GM12878 (cell line): ENCODE measurements at regions not wholly inside any gene's neighbourhood (a gene's known extent, or its start where the extent isn't known, plus 50 kb on each side); places are given as distances from the start of the nearest gene placed in this dataset.

ENCODE experiments used
- ATAC-seq: fragments of 200-7000 bp; cut with Tn5 transposase; 3 replicates; pipeline ENCODE4 v1.9.1; 2020; ENCODE audit warnings: mild to moderate bottlenecking, moderate library complexity
- BruUV-seq: library from RNA; stranded (reverse); fragments of 400-500 nt; replicated peaks from 2 replicates; lab custom pipeline; 2021; lab: Mats Ljungman, UMichigan
- CTCF ChIA-PET: fragments of 300-600 bp; sonication (Branson Sonifier 250); formaldehyde crosslinking; extraction: SDS; loops from one replicate; lab custom pipeline; 2021; ENCODE audit warnings: inconsistent platforms; lab: Yijun Ruan, JAX
- POLR2A ChIA-PET: fragments of 350-600 bp; formaldehyde crosslinking; extraction: SDS; loops from one replicate; lab custom pipeline; 2021; ENCODE audit warnings: inconsistent platforms; lab: Charles Lee
- RAD21 ChIA-PET: fragments of 300-600 bp; sonication (Branson Sonifier 250); formaldehyde crosslinking; loops from one replicate; lab custom pipeline; 2023; ENCODE audit warnings: antibody characterized with exemption; ENCODE audit not compliant: unreplicated experiment; lab: Charles Lee
- SMC1A ChIA-PET: fragments of 300-600 bp; sonication (Branson Sonifier 250); formaldehyde crosslinking; loops from one replicate; lab custom pipeline; 2023; ENCODE audit not compliant: unreplicated experiment, uncharacterized antibody; lab: Charles Lee
- DNase-seq: peaks from one replicate; pipeline ENCODE4 v3.0.0-alpha.2; 2011; ENCODE audit warnings: low read depth, low spot score
- FAIRE-seq: peaks from 3 replicates; lab custom pipeline; 2011; peaks lifted over from hg19 to GRCh38; lab: Jason Lieb, UNC
- H2AFZ ChIP-seq: 2 replicates; pipeline ENCODE4 v1.6.0; 2011; ENCODE audit warnings: low read depth, low read length, control low read depth; ENCODE audit not compliant: control insufficient read depth
- H3K27ac ChIP-seq: 2 replicates; pipeline ENCODE4 v1.5.1; 2011; ENCODE audit warnings: control low read depth; ENCODE audit not compliant: control insufficient read depth, insufficient read depth
- H3K27me3 ChIP-seq, 2 experiments: replicated peaks in 1 of 2; 2 replicates each; pipeline versions ENCODE4 v1.6.0 to v1.6.1; 2011; ENCODE audit warnings: low read length in 1 of 2; ENCODE audit not compliant: control insufficient read depth in 2 of 2, insufficient read depth in 2 of 2
- H3K36me3 ChIP-seq, 2 experiments: 2 replicates each; pipeline ENCODE4 v1.5.1; 2011; ENCODE audit warnings: low read length in 1 of 2; ENCODE audit not compliant: control insufficient read depth in 2 of 2, insufficient read depth in 2 of 2
- H3K4me1 ChIP-seq: 2 replicates; pipeline ENCODE4 v1.6.1; 2011; ENCODE audit warnings: mild to moderate bottlenecking, low read length, moderate library complexity, mixed read lengths; ENCODE audit not compliant: control insufficient read depth, insufficient read depth
- H3K4me2 ChIP-seq: 2 replicates; pipeline ENCODE4 v1.6.0; 2011; ENCODE audit warnings: control low read depth; ENCODE audit not compliant: control insufficient read depth, insufficient read depth
- H3K4me3 ChIP-seq: fragments of 200-600 bp; sonication (generic); 2 replicates; pipeline ENCODE4 v1.5.1; 2016
- H3K79me2 ChIP-seq: 2 replicates; pipeline ENCODE4 v1.6.0; 2011; ENCODE audit warnings: low read length; ENCODE audit not compliant: control insufficient read depth, insufficient read depth
- H3K9ac ChIP-seq: 2 replicates; pipeline ENCODE4 v1.8.0; 2011; ENCODE audit warnings: low read length, control low read depth, mixed read lengths; ENCODE audit not compliant: control insufficient read depth, insufficient read depth
- H3K9me3 ChIP-seq: replicated peaks from 3 replicates; pipeline ENCODE4 v1.5.1; 2011; ENCODE audit warnings: mild to moderate bottlenecking, low read length; ENCODE audit not compliant: control insufficient read depth, insufficient read depth
- H4K20me1 ChIP-seq: 2 replicates; pipeline ENCODE4 v1.6.0; 2011; ENCODE audit not compliant: control insufficient read depth, insufficient read depth
- HSF1 ChIP-seq: fragments of 150-350 bp; IDR thresholded peaks from 2 replicates; pipeline ENCODE4 v1.6.1; 2014; ENCODE audit warnings: mild to moderate bottlenecking, low read depth, low read length
- RAD21 ChIP-seq: IDR thresholded peaks from 2 replicates; pipeline ENCODE4 v1.6.1; 2011; ENCODE audit warnings: mild to moderate bottlenecking, low read depth, low read length, moderate library complexity; ENCODE audit not compliant: insufficient read depth
- STAT3 ChIP-seq: IDR thresholded peaks from 2 replicates; pipeline ENCODE4 v1.6.1; 2011; ENCODE audit warnings: low read depth, low read length, improper control_type of control experiment
- SUZ12 ChIP-seq: fragments of 200-600 bp; sonication (generic); IDR thresholded peaks from one replicate; pipeline ENCODE4 v1.6.1; 2018; ENCODE audit warnings: antibody characterized with exemption, mild to moderate bottlenecking; ENCODE audit not compliant: unreplicated experiment
- ZBED1 ChIP-seq: IDR thresholded peaks from 2 replicates; pipeline ENCODE4 v1.6.1; 2016; ENCODE audit warnings: borderline replicate concordance
- WGBS: methylation state at CpG from one replicate; pipeline ENCODE4 v1.1.6; 2016; ENCODE audit warnings: low lambda C conversion rate; ENCODE audit not compliant: insufficient replicate concordance, insufficient coverage; ENCODE audit errors: missing lambda C conversion rate; 5-methylcytosine and 5-hydroxymethylcytosine counted together
- in situ Hi-C: fragments of 300-500 bp; cut with MboI; formaldehyde crosslinking; loops from 9 replicates; pipeline ENCODE4 v1.14.3; 2018; ENCODE audit warnings: mixed read lengths
- intact Hi-C: fragments of 100-400 bp; cut with micrococcal nuclease; formaldehyde crosslinking; loops from one replicate; pipeline ENCODE4 v1.14.2; 2022; ENCODE audit not compliant: unreplicated experiment
- TF ChIP-seq, protein P1 (sequence below): IDR thresholded peaks from 2 replicates; pipeline ENCODE4 v1.6.1; 2011; ENCODE audit warnings: borderline replicate concordance, low read depth, mild to moderate bottlenecking, moderate library complexity, low read length; ENCODE audit not compliant: insufficient read depth, poor library complexity, severe bottlenecking
- TF ChIP-seq, protein P2 (sequence below): IDR thresholded peaks from 2 replicates; pipeline ENCODE4 v1.6.1; 2012; ENCODE audit warnings: mild to moderate bottlenecking, low read depth, low read length
- TF ChIP-seq, protein P3 (sequence below): fragments of 450-650 bp; formaldehyde crosslinking; IDR thresholded peaks from 2 replicates; pipeline ENCODE4 v1.4.0; 2020; ENCODE audit warnings: mild to moderate bottlenecking, moderate library complexity

DNA sequence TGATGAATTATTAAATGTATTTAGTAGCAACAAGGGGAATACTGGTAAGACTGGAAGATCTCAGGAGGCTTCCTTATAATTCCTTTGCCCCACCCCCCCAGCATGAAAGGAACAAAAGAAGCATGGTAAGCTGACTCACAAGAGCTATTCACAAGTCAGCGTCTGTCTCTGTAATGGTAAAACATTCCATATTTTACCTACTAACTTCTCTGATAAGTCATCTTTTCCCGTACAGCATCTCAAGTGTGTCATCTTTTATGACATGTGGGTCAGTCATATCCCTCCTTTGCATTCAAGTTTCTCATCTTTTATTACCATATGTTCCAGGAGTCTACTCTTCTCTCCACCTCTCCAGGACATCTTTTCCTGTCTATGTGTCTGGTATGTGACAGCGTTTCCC, 241.3 kb downstream of the PLA2G4A start:
- Histone ChIP-seq H2AFZ (no peak overlapping the region), H3K27me3 (no peaks in the 10 kb centered on the region), H4K20me1 (no peaks in the 10 kb centered on the region), H3K4me3 (no peak overlapping the region), H3K4me1 (no peaks in the 10 kb centered on the region), H3K4me2 (no peak overlapping the region), H3K79me2 (no peaks in the 10 kb centered on the region), H3K36me3 (no peaks in the 10 kb centered on the region), H3K9ac (no peak overlapping the region), H3K27ac (no peak overlapping the region), H3K9me3 (no peaks in the 10 kb centered on the region)
- 39% methylated on average over 3 of the region's 3 CpGs for WGBS
- TF ChIP-seq, protein P1, sequence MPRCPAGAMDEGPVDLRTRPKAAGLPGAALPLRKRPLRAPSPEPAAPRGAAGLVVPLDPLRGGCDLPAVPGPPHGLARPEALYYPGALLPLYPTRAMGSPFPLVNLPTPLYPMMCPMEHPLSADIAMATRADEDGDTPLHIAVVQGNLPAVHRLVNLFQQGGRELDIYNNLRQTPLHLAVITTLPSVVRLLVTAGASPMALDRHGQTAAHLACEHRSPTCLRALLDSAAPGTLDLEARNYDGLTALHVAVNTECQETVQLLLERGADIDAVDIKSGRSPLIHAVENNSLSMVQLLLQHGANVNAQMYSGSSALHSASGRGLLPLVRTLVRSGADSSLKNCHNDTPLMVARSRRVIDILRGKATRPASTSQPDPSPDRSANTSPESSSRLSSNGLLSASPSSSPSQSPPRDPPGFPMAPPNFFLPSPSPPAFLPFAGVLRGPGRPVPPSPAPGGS = no peak
- TF ChIP-seq, protein P2, sequence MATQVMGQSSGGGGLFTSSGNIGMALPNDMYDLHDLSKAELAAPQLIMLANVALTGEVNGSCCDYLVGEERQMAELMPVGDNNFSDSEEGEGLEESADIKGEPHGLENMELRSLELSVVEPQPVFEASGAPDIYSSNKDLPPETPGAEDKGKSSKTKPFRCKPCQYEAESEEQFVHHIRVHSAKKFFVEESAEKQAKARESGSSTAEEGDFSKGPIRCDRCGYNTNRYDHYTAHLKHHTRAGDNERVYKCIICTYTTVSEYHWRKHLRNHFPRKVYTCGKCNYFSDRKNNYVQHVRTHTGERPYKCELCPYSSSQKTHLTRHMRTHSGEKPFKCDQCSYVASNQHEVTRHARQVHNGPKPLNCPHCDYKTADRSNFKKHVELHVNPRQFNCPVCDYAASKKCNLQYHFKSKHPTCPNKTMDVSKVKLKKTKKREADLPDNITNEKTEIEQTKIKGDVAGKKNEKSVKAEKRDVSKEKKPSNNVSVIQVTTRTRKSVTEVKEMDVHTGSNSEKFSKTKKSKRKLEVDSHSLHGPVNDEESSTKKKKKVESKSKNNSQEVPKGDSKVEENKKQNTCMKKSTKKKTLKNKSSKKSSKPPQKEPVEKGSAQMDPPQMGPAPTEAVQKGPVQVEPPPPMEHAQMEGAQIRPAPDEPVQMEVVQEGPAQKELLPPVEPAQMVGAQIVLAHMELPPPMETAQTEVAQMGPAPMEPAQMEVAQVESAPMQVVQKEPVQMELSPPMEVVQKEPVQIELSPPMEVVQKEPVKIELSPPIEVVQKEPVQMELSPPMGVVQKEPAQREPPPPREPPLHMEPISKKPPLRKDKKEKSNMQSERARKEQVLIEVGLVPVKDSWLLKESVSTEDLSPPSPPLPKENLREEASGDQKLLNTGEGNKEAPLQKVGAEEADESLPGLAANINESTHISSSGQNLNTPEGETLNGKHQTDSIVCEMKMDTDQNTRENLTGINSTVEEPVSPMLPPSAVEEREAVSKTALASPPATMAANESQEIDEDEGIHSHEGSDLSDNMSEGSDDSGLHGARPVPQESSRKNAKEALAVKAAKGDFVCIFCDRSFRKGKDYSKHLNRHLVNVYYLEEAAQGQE = no peak
- TF ChIP-seq, protein P3, sequence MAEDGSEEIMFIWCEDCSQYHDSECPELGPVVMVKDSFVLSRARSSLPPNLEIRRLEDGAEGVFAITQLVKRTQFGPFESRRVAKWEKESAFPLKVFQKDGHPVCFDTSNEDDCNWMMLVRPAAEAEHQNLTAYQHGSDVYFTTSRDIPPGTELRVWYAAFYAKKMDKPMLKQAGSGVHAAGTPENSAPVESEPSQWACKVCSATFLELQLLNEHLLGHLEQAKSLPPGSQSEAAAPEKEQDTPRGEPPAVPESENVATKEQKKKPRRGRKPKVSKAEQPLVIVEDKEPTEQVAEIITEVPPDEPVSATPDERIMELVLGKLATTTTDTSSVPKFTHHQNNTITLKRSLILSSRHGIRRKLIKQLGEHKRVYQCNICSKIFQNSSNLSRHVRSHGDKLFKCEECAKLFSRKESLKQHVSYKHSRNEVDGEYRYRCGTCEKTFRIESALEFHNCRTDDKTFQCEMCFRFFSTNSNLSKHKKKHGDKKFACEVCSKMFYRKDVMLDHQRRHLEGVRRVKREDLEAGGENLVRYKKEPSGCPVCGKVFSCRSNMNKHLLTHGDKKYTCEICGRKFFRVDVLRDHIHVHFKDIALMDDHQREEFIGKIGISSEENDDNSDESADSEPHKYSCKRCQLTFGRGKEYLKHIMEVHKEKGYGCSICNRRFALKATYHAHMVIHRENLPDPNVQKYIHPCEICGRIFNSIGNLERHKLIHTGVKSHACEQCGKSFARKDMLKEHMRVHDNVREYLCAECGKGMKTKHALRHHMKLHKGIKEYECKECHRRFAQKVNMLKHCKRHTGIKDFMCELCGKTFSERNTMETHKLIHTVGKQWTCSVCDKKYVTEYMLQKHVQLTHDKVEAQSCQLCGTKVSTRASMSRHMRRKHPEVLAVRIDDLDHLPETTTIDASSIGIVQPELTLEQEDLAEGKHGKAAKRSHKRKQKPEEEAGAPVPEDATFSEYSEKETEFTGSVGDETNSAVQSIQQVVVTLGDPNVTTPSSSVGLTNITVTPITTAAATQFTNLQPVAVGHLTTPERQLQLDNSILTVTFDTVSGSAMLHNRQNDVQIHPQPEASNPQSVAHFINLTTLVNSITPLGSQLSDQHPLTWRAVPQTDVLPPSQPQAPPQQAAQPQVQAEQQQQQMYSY (CRISPR knock-in tag) = no peak
- TF ChIP-seq RAD21 = no peak
- TF ChIP-seq ZBED1 = no peak
- TF ChIP-seq STAT3 = no peak
- no peak for TF ChIP-seq SUZ12
- TF ChIP-seq HSF1 = no peak
- ChIA-PET SMC1A (interaction anchor here (0.6 to 1.5 kb wide), 2 partner anchors 19 to 980 kb away, joined by 3 to 6 read pairs; no protein-coding TSS in a partner anchor), POLR2A (interaction anchor here (0.6 kb wide), 3 partner anchors 26 to 241 kb away, joined by 4 to 8 read pairs (median 6); partner anchors contain the start of gene PLA2G4A), CTCF (interaction anchor here (1.3 to 1.4 kb wide), 2 partner anchors 9 to 18 kb away, joined by 3 to 5 read pairs; no protein-coding TSS in a partner anchor), RAD21 (no interaction called here)
- intact Hi-C loops = no loop called here
- DNase-seq = no peak
- in situ Hi-C loops = no loop called here
- ATAC-seq = no peak
- FAIRE-seq = no peak
- no TSS peak for BruUV-seq
